ENCODE measurements at regions not wholly inside any gene's neighbourhood (a gene's known extent, or its start where the extent isn't known, plus 50 kb on each side); places are given as distances from the start of the nearest gene placed in this dataset.
"Not testable (repeated sequence)": the region's sequence is repeated elsewhere in the genome, so short reads cannot be mapped to it uniquely, and the experiment has no call there.

GRCh38 chr13:65336916-65337315 is 1893.2 kb downstream of the PCDH9 start:
- H3K4me3 ChIP-seq, result no peak overlapping the region
- no peaks in the 10 kb centered on the region for H3K27me3 ChIP-seq
- H3K27ac ChIP-seq, result no peak overlapping the region
- no peak for DNase-seq
- TF ChIP-seq, protein P1, sequence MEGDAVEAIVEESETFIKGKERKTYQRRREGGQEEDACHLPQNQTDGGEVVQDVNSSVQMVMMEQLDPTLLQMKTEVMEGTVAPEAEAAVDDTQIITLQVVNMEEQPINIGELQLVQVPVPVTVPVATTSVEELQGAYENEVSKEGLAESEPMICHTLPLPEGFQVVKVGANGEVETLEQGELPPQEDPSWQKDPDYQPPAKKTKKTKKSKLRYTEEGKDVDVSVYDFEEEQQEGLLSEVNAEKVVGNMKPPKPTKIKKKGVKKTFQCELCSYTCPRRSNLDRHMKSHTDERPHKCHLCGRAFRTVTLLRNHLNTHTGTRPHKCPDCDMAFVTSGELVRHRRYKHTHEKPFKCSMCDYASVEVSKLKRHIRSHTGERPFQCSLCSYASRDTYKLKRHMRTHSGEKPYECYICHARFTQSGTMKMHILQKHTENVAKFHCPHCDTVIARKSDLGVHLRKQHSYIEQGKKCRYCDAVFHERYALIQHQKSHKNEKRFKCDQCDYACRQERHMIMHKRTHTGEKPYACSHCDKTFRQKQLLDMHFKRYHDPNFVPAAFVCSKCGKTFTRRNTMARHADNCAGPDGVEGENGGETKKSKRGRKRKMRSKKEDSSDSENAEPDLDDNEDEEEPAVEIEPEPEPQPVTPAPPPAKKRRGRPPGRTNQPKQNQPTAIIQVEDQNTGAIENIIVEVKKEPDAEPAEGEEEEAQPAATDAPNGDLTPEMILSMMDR (IDR thresholded peaks at IDR 0.05), result no peak
- TF ChIP-seq POLR2A (IDR thresholded peaks at IDR 0.05), result no peak
- H3K36me3 ChIP-seq (replicated peaks in 1 of 2), result no peaks in the 10 kb centered on the region
- intact Hi-C loops (cut with DNase I), result no loop called here
- no peaks in the 10 kb centered on the region for H3K9me3 ChIP-seq (replicated peaks in 1 of 3)
- 82 to 100% (median 92%) methylated on average over 1 of the region's 1 CpG for WGBS, 4 donors
- no peaks in the 10 kb centered on the region for H3K4me1 ChIP-seq (replicated peaks in 1 of 2)

DNA sequence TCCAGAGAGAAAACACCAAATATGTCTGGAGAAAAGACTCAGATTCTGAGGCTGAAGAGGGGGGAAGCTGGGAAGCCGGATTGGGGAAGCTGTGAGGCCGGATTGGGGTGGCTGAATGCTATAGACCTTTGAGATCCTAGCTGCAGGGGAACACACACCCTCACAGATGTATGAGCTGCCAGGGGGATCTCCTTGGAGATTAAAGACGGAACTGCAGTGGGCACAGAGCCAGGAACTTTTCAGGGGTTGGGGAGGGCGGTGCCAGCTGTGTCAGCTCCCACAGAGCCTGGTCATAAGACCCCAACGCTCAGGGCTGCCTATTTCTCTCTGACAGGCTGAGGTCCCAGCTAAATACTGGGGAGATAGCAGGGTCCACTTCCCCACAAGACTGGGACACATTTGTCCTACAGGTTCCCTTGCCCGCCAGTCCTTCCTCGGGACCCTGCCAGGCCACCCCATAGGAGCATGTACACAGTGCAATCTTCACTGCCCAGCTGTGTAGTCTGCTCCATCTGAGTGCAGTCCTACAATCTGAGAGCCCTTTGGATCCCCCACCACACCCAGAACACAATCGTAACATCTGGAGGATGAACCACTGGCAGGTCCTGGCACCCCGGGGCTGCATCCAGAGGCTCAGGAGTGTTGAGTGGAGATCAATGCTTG is 1893.9 kb downstream of the PCDH9 start:
- H3K4me3 ChIP-seq, result no peak overlapping the region
- no peaks in the 10 kb centered on the region for H3K4me1 ChIP-seq (replicated peaks in 1 of 2)
- DNase-seq, result no peak
- no peaks in the 10 kb centered on the region for H3K27me3 ChIP-seq
- H3K36me3 ChIP-seq (replicated peaks in 1 of 2), result no peaks in the 10 kb centered on the region
- H3K9me3 ChIP-seq (replicated peaks in 1 of 3), result no peaks in the 10 kb centered on the region
- H3K27ac ChIP-seq, result no peak overlapping the region
- 79 to 86% (median 80%) methylated on average over 9 of the region's 9 CpGs for WGBS, 4 donors
- no peak for TF ChIP-seq POLR2A (IDR thresholded peaks at IDR 0.05)
- TF ChIP-seq, protein P1 (IDR thresholded peaks at IDR 0.05), result no peak
- intact Hi-C loops (cut with DNase I), result no loop called here

DNA sequence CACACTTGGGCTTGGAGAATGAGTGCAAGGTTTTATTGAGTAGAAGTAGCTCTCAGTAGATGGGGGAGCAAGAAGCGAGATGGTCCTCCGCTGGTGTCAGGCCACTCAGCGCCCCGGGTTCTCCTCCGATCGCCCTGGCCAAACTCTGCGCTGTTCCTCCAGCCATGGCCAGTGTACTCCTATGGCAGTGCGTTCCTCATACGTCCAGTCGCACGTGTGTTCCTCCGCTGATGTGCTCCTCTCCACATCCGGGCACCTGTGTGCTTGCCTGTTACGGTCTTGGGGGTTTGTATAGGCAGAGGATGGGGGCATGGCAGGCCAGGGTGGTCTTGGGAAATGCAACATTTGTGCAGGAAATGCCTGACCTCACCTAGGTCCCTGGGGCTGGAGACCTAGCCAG is 1899.4 kb downstream of the PCDH9 start:
- TF ChIP-seq, protein P1 (IDR thresholded peaks at IDR 0.05), result no peak
- TF ChIP-seq POLR2A (IDR thresholded peaks at IDR 0.05), result no peak
- H3K4me1 ChIP-seq (replicated peaks in 1 of 2), result no peaks in the 10 kb centered on the region
- no peaks in the 10 kb centered on the region for H3K9me3 ChIP-seq (replicated peaks in 1 of 3)
- intact Hi-C loops (cut with DNase I), result no loop called here
- no peaks in the 10 kb centered on the region for H3K27me3 ChIP-seq
- no peak overlapping the region for H3K27ac ChIP-seq
- H3K36me3 ChIP-seq (replicated peaks in 1 of 2), result no peaks in the 10 kb centered on the region
- H3K4me3 ChIP-seq, result no peak overlapping the region
- WGBS, 4 donors, result 92 to 97% (median 94%) methylated on average over 2 to 14 of the region's 14 CpGs
- DNase-seq, result no peak

- Histone ChIP-seq H3K9me3 (replicated peaks in 1 of 3) (no peaks in the 10 kb centered on the region), H3K27ac (no peak overlapping the region), H3K27me3 (no peaks in the 10 kb centered on the region), H3K4me1 (replicated peaks in 1 of 2) (no peaks in the 10 kb centered on the region), H3K36me3 (replicated peaks in 1 of 2) (no peaks in the 10 kb centered on the region), H3K4me3 (no peak overlapping the region)
- WGBS, 4 donors, result 80 to 92% (median 91%) methylated on average over 13 to 17 of the region's 17 CpGs
- TF ChIP-seq, protein P1 (IDR thresholded peaks at IDR 0.05), result no peak
- TF ChIP-seq POLR2A (IDR thresholded peaks at IDR 0.05), result no peak
- no peak for DNase-seq
- intact Hi-C loops (cut with DNase I), result no loop called here
Observed at GRCh38 chr13:65330287-65330686, 1899.8 kb downstream of the PCDH9 start.

- WGBS, 4 donors, result 90 to 96% (median 93%) methylated on average over 14 to 15 of the region's 15 CpGs
Observed at GRCh38 chr13:65323192-65323591, 1906.9 kb downstream of the PCDH9 start.

DNA sequence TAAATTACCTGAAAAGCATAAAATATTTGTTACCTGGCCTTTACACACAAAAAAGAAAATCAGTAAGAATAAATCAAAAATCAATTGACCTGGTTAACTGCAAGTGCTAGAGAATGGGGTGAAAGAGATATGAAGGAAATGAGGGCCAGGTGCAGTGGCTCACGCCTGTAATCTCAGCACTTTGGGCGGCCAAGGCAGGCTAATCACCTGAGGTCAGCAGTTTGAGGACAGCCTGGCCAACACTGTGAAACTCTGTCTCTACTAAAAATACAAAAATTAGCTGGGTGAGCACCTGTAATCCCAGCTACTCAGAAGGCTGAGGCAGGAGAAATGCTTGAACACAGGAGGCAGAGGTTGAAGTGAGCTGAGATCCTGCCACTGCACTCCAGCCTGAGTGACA is 1908.7 kb downstream of the PCDH9 start:
- 88 to 95% (median 92%) methylated on average over 2 of the region's 2 CpGs for WGBS, 4 donors
- DNase-seq; H3K36me3 ChIP-seq (replicated peaks in 1 of 2); intact Hi-C loops (cut with DNase I); H3K27me3 ChIP-seq; H3K4me3 ChIP-seq; H3K27ac ChIP-seq; H3K9me3 ChIP-seq (replicated peaks in 1 of 3); H3K4me1 ChIP-seq (replicated peaks in 1 of 2): not testable (repeated sequence)

More at GRCh38 chr13:65323192-65323591, 1906.9 kb downstream of the PCDH9 start:
- H3K4me1 ChIP-seq (replicated peaks in 1 of 2); H3K4me3 ChIP-seq; H3K36me3 ChIP-seq (replicated peaks in 1 of 2); H3K27me3 ChIP-seq; DNase-seq; H3K9me3 ChIP-seq (replicated peaks in 1 of 3); H3K27ac ChIP-seq; intact Hi-C loops (cut with DNase I): not testable (repeated sequence)
